HEK293T (cell line): ENCODE measurements at regions not wholly inside any gene's neighbourhood (a gene's known extent, or its start where the extent isn't known, plus 50 kb on each side); places are given as distances from the start of the nearest gene placed in this dataset.

Source experiments
- CTCF ChIA-PET: fragments of 350-600 bp; formaldehyde crosslinking; extraction: SDS; loops from one replicate; lab custom pipeline; 2021; ENCODE audit warnings: antibody characterized with exemption, inconsistent platforms; lab: Yijun Ruan, JAX
- POLR2A ChIA-PET: fragments of 350-600 bp; formaldehyde crosslinking; extraction: SDS; loops from one replicate; lab custom pipeline; 2020; ENCODE audit warnings: antibody characterized with exemption, inconsistent platforms; lab: Yijun Ruan, JAX
- DNase-seq: peaks from one replicate; pipeline ENCODE4 v3.0.0; 2012; ENCODE audit warnings: mixed read lengths; ENCODE audit errors: extremely low spot score
- BHLHE40 ChIP-seq: fragments of 450-650 bp; IDR thresholded peaks from 2 replicates; pipeline ENCODE4 v1.6.1; 2016; ENCODE audit warnings: mild to moderate bottlenecking, moderate library complexity, borderline replicate concordance
- CTBP1 ChIP-seq: fragments of 450-650 bp; IDR thresholded peaks from 2 replicates; pipeline ENCODE4 v1.6.1; 2016; ENCODE audit warnings: borderline replicate concordance
- ELF4 ChIP-seq: fragments of 450-650 bp; IDR thresholded peaks from 2 replicates; pipeline ENCODE4 v1.6.1; 2017; ENCODE audit warnings: antibody characterized with exemption
- FOXA1 ChIP-seq: fragments of 450-650 bp; IDR thresholded peaks from 2 replicates; pipeline ENCODE4 v1.6.1; 2016; ENCODE audit warnings: mild to moderate bottlenecking
- FOXK2 ChIP-seq: fragments of 450-650 bp; IDR thresholded peaks from 2 replicates; pipeline ENCODE4 v1.6.1; 2016; ENCODE audit warnings: mild to moderate bottlenecking
- FOXM1 ChIP-seq: fragments of 450-650 bp; IDR thresholded peaks from 2 replicates; pipeline ENCODE4 v1.6.1; 2017; ENCODE audit warnings: mild to moderate bottlenecking, borderline replicate concordance
- HDGF ChIP-seq: fragments of 450-650 bp; IDR thresholded peaks from 2 replicates; pipeline ENCODE4 v1.6.1; 2017; ENCODE audit warnings: antibody characterized with exemption, borderline replicate concordance
- L3MBTL2 ChIP-seq: fragments of 450-650 bp; conservative IDR thresholded peaks from 2 replicates; pipeline ENCODE4 v1.6.1; 2016; ENCODE audit warnings: mild to moderate bottlenecking
- LEF1 ChIP-seq: fragments of 450-650 bp; IDR thresholded peaks from 2 replicates; pipeline ENCODE4 v1.6.1; 2017; ENCODE audit warnings: mild to moderate bottlenecking, borderline replicate concordance
- NFRKB ChIP-seq: fragments of 450-650 bp; IDR thresholded peaks from 2 replicates; pipeline ENCODE4 v1.6.1; 2016; ENCODE audit warnings: mild to moderate bottlenecking, moderate library complexity
- PKNOX1 ChIP-seq: fragments of 450-650 bp; IDR thresholded peaks from 2 replicates; pipeline ENCODE4 v1.6.1; 2016
- SP1 ChIP-seq: fragments of 450-650 bp; IDR thresholded peaks from 2 replicates; pipeline ENCODE4 v1.6.1; 2017
- SUZ12 ChIP-seq: fragments of 450-650 bp; IDR thresholded peaks from 2 replicates; pipeline ENCODE4 v1.6.1; 2016; ENCODE audit warnings: mild to moderate bottlenecking
- TARDBP ChIP-seq: fragments of 450-650 bp; IDR thresholded peaks from 2 replicates; pipeline ENCODE4 v1.6.1; 2016
- ZNF384 ChIP-seq: fragments of 450-650 bp; IDR thresholded peaks from 2 replicates; pipeline ENCODE4 v1.6.1; 2016

- CTCF ChIA-PET: no interaction called here
- no peak for TF ChIP-seq LEF1
- TF ChIP-seq BHLHE40: no peak
- TF ChIP-seq HDGF: no peak
- no peak for TF ChIP-seq CTBP1
- TF ChIP-seq FOXM1: no peak
- TF ChIP-seq TARDBP: no peak
- no peak for TF ChIP-seq SP1
- no peak for TF ChIP-seq FOXA1
- no peak for TF ChIP-seq SUZ12
- peak; percentile 38 for DNase-seq
- POLR2A ChIA-PET: no interaction called here
Observed at GRCh38 chr19:22545751-22546150, 88.4 kb upstream of the ZNF492 start.

- ChIA-PET POLR2A (no interaction called here), CTCF (no interaction called here)
- TF ChIP-seq FOXK2 (no peak), PKNOX1 (0 out of 2 replicates have a peak, but pooled peaks have one; percentile 18), SP1 (no peak)
Observed at GRCh38 chr19:22533761-22534160, 100.4 kb upstream of the ZNF492 start.

GRCh38 chr19:22532388-22533300, 101.5 kb upstream of the ZNF492 start:
- CTCF ChIA-PET: no interaction called here
- TF ChIP-seq ELF4: no peak
- DNase-seq: no peak
- POLR2A ChIA-PET: no interaction called here

More at GRCh38 chr19:22533761-22534160, 100.4 kb upstream of the ZNF492 start:
- DNase-seq: no peak

- no peak for DNase-seq
- CTCF ChIA-PET: no interaction called here
- TF ChIP-seq FOXM1 (no peak), HDGF (no peak), SP1 (no peak), PKNOX1 (no peak), FOXK2 (no peak), ZNF384 (no peak), FOXA1 (no peak), L3MBTL2 (no peak)
- POLR2A ChIA-PET: no interaction called here
Observed at GRCh38 chr19:22530042-22530441, 104.1 kb upstream of the ZNF492 start.

- POLR2A ChIA-PET: no interaction called here
- DNase-seq: no peak
- no peak for TF ChIP-seq SP1
- no peak for TF ChIP-seq NFRKB
- TF ChIP-seq HDGF: no peak
- TF ChIP-seq FOXM1: no peak
- no peak for TF ChIP-seq PKNOX1
- no peak for TF ChIP-seq SUZ12
- no peak for TF ChIP-seq LEF1
- no peak for TF ChIP-seq BHLHE40
- TF ChIP-seq CTBP1: no peak
- TF ChIP-seq FOXK2: no peak
- no peak for TF ChIP-seq TARDBP
- TF ChIP-seq ELF4: no peak
- CTCF ChIA-PET: no interaction called here
Observed at GRCh38 chr19:22528956-22529355, 105.2 kb upstream of the ZNF492 start.

GRCh38 chr19:22527554-22527953, 105.4 kb upstream of the ZNF98 start:
- ChIA-PET CTCF (no interaction called here), POLR2A (interaction anchor here (0.6 kb wide), 1 partner anchor 12 kb away, joined by 5 read pairs; no protein-coding TSS in a partner anchor)
- TF ChIP-seq SUZ12 (no peak), ELF4 (no peak), FOXA1 (no peak), L3MBTL2 (no peak), PKNOX1 (no peak), NFRKB (no peak), LEF1 (no peak), TARDBP (no peak), FOXM1 (no peak), SP1 (no peak)
- no peak for DNase-seq
